HL-60 (cell line): ENCODE measurements at regions not wholly inside any gene's neighbourhood (a gene's known extent, or its start where the extent isn't known, plus 50 kb on each side); places are given as distances from the start of the nearest gene placed in this dataset.

ENCODE experiments used
- CTCF ChIP-seq: IDR thresholded peaks from one replicate; pipeline ENCODE4 v1.5.1; 2011; ENCODE audit warnings: low read length, control low read depth, inconsistent platforms; ENCODE audit not compliant: insufficient read depth
- POLR2AphosphoS5 ChIP-seq: IDR thresholded peaks from 2 replicates; pipeline ENCODE4 v1.6.1; 2012; ENCODE audit warnings: low read depth

GRCh38 chr2:16069663-16069932 lies 129.2 kb downstream of the MYCN start:
- TF ChIP-seq CTCF (no peak), POLR2AphosphoS5 (no peak)
